Neural progenitor cell (in vitro differentiated cells): ENCODE measurements at regions not wholly inside any gene's neighbourhood (a gene's known extent, or its start where the extent isn't known, plus 50 kb on each side); places are given as distances from the start of the nearest gene placed in this dataset.

ENCODE experiments used
- EZH2 ChIP-seq: fragments of 200-600 bp; sonication (generic); IDR thresholded peaks from 2 replicates; pipeline ENCODE4 v1.6.1; 2017; ENCODE audit warnings: antibody characterized with exemption, mild to moderate bottlenecking, moderate library complexity
- EZH2phosphoT487 ChIP-seq: fragments of 200-600 bp; sonication (generic); IDR thresholded peaks from 2 replicates; pipeline ENCODE4 v1.6.1; 2017; ENCODE audit warnings: antibody characterized with exemption
- TF ChIP-seq, protein P1 (sequence below): fragments of 200-600 bp; sonication (generic); IDR thresholded peaks from 2 replicates; pipeline ENCODE4 v1.5.1; 2017; ENCODE audit warnings: antibody characterized with exemption, mild to moderate bottlenecking

DNA sequence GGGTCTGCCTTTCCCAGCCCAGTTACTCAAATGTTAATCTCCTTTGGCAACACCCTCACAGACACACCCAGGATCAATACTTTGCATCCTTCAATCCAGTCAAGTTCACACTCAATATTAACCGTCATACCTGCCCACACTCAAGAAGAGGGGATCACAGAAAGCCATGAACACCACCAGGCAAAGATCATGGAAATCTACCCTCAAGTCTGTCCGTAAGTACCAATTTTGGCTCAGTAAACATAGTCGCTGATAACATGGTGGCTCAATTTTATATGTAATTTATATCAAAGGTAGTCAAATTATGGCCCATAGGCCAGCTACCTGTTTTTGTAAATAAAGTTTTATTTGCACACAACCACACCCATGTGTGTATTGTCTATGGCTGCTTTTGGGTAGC lies 102.3 kb upstream of the MAP2 start:
- TF ChIP-seq, protein P1, sequence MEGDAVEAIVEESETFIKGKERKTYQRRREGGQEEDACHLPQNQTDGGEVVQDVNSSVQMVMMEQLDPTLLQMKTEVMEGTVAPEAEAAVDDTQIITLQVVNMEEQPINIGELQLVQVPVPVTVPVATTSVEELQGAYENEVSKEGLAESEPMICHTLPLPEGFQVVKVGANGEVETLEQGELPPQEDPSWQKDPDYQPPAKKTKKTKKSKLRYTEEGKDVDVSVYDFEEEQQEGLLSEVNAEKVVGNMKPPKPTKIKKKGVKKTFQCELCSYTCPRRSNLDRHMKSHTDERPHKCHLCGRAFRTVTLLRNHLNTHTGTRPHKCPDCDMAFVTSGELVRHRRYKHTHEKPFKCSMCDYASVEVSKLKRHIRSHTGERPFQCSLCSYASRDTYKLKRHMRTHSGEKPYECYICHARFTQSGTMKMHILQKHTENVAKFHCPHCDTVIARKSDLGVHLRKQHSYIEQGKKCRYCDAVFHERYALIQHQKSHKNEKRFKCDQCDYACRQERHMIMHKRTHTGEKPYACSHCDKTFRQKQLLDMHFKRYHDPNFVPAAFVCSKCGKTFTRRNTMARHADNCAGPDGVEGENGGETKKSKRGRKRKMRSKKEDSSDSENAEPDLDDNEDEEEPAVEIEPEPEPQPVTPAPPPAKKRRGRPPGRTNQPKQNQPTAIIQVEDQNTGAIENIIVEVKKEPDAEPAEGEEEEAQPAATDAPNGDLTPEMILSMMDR: no peak
- TF ChIP-seq EZH2 (no peak), EZH2phosphoT487 (no peak)
